NCI-H146 treated with DMSO at 0.1 percent for 48 hours (cell line): ENCODE measurements at regions not wholly inside any gene's neighbourhood (a gene's known extent, or its start where the extent isn't known, plus 50 kb on each side); places are given as distances from the start of the nearest gene placed in this dataset.
"Not testable (repeated sequence)": the region's sequence is repeated elsewhere in the genome, so short reads cannot be mapped to it uniquely, and the experiment has no call there.

ENCODE experiments used
- DNase-seq: peaks from one replicate; lab custom pipeline; 2025; ENCODE audit not compliant: unreplicated experiment; lab: John Stamatoyannopoulos, UW

DNA sequence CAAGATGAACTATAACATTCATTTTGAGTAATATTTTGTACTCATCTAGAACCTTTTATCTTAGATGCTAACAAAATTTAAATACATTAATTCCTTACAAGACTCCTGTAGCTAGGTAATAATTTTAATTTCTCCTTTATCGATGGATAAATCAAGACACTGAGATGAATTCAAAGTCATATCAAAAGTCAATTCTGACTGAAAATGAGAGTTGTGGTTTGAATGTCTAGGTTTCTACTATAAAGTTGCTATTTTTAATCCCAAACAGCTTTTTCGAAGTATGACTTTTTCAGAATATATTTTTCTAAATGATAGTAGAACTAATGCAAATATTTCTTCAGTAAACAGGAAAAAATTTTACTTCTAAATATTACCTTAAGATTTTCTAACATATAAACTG, 491.7 kb upstream of the FAM174A start:
- no peak for DNase-seq

- DNase-seq = no peak
Measured at GRCh38 chr5:100026606-100027005, 508.6 kb upstream of the FAM174A start.

DNA sequence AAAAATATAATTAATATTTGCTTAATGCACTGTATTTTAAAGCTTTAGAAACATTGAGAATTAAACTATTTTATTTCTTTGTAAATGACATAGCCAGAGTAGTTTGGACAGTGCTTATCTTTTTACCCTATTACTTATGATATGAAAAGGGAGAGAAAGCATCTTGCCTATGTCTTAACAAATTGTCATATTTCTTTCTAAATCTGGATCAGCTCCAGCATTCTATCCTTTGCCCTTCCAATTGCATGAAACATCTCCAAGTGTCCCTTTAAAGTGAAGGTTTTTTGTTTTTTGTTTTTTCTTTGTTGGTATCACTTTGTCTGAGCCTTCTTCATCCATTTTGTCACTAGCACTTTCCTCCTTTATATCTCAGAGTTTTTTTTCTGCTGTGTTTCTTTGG, 511.6 kb upstream of the FAM174A start:
- no peak for DNase-seq

DNA sequence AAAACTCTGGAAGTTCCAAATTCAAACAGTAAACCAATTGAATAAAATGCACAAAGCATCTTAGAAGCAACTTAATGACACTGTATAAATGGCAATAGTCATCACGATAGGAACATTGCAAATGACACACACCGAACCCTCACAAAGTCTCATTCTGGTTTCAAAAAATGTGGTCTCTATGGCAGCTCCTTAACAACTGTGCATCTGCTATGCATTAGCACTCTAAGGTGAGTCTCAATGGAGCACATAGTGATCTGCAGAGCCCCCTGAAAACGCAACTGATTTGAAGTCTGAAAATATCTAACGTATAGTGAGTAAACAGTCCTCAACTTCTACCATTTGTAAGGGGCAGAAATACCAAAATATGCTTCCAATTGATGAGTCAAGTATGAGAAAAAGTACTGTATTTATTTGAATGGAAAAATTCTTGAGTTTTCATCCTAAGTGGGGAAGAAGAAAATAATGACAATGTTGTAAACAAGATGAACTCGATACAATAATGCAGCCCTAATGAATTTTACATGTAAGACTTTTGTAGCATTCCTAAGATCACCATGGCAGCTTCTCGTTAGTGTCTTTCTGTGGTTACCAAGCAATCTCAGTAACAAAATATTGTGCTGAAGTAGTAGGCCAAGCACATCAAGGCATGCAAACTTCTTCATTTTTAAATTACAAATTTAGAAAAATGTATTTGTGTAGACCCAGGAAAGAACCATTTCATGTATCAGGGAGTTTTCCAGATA, 517.5 kb upstream of the FAM174A start:
- no peak for DNase-seq

- DNase-seq = not testable (repeated sequence)
Measured at GRCh38 chr5:100013305-100013704, 521.9 kb upstream of the FAM174A start.

- not testable (repeated sequence) for DNase-seq
Measured at GRCh38 chr5:100011160-100011559, 524.0 kb upstream of the FAM174A start.

- no peak for DNase-seq
Measured at GRCh38 chr5:100004969-100005368, 530.2 kb upstream of the FAM174A start.

- DNase-seq = no peak
Measured at GRCh38 chr5:99998319-99998718, 536.9 kb upstream of the FAM174A start.

GRCh38 chr5:99995407-99995806, 539.8 kb upstream of the FAM174A start:
- DNase-seq = no peak

DNA sequence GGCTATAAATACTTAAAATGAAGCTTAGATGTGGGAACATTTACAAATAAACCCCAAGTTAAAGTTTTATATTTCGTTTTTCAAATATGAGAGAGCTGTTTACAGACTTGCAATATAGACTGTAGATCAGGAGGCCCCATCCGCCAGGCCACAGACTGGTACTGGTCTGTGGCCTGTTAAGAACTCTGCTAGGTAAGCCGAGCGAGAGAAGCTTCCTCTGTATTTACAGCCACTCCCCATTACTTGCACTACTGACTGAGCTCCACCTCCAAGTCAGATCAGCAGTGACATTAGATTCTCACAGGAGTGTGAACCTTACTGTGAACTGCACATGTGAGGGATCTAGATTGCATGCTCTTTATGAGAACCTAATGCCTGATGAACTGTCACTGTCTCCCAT, 561.4 kb upstream of the FAM174A start:
- no peak for DNase-seq

DNA sequence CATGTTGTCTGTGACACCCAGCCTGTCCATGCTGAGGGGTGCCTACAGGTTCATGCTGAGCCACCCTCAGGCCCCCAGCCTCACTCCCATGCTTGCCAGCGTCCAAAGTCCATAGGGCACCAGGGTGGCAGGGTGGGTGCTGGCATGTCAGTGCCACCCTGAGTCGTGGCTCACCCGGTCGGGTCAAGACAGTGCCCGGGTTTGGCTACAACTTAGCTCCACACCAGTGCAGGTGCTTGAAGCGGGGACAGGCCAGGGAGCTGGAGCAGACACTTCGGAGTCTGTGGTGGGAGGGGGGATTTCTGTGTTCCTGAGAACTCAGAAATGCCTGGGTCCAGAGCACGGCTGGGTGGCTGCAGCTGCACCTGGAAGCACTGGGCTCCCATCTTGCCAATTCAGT, 579.2 kb upstream of the FAM174A start:
- DNase-seq = no peak

DNA sequence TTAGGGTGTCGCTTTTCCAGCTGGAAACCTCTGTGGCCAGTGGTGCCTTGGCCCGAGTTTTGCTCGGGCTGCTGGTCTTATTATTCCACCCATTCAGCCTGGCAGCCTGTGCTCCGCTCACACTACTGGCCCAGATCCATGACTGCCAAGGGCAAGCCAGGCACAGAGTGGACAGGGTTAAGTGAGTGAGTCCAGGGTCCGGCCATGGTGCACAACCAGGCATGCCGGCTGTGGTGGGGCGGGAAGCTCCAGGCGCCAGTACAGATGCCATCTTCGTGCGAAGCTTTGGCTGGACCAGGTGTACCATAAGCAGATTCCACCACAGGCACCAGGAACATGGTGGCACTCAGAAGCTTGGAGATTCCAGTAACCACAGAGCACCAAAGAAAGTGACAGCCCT, 580.2 kb upstream of the FAM174A start:
- DNase-seq = no peak

- no peak for DNase-seq
Measured at GRCh38 chr5:99949969-99950524, 585.1 kb upstream of the FAM174A start.

DNA sequence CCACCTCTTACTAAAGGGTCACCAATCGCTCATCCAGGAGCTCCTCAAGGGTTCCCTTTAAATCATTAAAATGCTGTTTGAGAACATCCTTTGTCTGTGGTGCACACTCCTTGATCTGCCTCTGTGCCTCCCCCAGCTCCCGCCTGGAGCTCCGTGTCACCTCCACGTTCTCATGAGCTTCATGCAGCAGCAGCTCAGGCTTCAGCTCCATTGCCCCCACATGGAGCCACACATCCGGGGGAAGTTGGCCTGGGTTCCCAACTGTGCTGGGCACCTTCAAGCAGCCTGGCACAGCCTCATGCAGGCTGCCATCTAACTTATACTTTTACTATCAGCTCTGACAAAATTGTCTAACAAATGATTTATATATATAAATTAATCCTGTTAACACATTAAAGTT, 585.8 kb upstream of the FAM174A start:
- DNase-seq = no peak

- DNase-seq = no peak
Measured at GRCh38 chr5:99948850-99949249, 586.3 kb upstream of the FAM174A start.

DNA sequence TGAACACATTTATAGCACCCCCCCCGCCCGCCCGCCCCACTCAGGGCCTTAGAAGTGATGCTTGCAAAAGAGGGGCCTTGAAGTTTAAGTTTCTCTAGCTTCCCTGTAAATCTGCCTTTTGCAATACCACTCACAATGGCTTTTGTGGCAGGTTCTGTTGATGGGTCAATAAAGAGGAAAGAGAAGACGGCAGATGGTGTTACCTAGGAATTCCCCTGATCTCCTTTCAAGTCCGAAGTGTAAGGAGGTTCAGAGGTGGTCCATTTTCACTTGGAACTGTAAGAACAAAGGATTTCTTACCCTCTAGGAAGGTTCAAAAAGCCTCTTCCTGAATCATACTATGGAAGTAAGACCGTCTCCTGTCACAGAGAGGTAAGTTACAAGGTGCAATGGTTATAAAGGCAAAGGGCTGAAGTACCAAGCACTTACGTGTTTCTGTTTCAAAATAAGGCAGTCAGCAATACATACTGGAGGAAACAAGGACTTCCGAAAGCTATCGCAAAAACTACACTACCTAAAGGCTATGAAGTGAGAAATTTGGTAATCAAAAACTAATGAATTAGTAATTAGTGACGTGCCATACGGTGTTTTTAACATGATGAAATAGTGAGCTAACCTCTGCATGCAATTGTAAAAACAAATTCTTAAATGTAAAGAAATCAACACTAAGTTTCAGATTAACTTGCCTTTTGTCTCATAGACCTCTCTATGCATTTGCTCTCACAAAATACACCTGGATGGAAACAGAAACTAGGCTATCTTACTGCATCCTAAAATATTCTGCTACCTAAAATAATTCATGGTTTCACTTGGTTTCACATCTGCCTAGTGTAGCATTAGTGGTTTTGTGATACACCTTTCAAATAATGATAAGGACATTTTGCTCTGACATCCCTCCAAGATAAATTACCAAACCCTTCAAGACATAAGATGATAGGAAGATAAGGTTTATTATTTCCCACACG, 589.4 kb upstream of the FAM174A start:
- DNase-seq = no peak

DNA sequence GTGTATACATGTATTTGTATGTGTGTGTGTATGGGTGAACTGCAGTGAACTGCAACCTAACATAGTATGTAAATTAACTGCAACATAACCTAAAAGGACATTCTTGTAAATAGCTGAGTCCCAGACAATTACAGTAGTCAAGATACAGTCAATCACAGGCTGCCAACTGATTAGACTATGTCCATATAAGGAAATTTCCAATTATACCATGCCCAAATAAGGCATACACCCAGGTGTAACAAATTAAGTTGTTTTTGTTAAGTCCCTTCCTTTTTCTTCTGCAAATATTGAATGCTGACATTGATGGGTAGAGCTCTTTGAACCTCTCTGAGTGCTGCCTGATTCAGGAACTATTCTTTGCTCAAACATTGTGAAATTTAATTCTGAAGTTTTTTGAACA, 594.6 kb upstream of the FAM174A start:
- no peak for DNase-seq

DNA sequence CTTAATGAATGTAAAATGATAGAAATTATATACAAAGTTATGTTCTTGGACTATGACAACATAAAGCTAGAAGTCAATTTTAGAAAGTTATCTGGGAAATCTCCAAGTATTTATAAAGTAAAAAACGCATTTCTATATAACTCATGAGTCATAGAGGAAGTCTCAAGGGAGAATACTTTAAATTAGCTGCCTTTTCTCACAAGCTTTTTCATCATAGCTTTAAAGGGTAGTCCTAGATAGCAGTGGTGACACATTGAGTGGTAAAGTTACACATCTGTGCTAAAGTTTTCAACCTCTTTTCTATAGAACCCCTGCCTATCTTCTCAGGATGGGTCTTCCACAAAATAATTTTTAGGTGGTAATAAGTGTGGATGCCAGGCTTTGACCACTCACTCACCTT, 598.3 kb upstream of the FAM174A start:
- DNase-seq = no peak

GRCh38 chr5:99929806-99930135, 605.4 kb upstream of the FAM174A start:
- DNase-seq = no peak

- no peak for DNase-seq
Measured at GRCh38 chr5:99929067-99929805, 605.9 kb upstream of the FAM174A start.

DNA sequence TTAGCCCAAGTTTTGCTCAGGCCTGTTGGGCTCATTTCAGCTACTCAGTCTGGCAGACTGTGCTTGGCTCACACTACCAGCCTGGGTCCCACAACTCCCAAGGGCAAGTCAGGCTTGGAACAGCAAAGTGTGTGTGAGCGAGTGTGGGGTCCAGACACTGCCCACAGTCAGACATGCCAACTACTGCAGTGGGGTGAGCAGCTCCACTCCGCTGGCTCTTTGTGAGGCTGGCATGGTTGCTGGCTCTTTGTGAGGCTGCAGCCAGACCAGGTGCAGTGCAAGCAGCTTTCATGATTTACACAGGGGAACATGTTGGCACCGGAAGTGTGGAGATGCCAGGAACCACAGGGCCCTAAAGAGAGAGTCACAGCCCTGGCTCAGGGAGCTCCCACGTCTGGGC, 606.7 kb upstream of the FAM174A start:
- no peak for DNase-seq
